NCI-H345 treated with DMSO at 0.1 percent for 48 hours (cell line): ENCODE measurements at regions not wholly inside any gene's neighbourhood (a gene's known extent, or its start where the extent isn't known, plus 50 kb on each side); places are given as distances from the start of the nearest gene placed in this dataset.

Experiments used
- DNase-seq: peaks from one replicate; lab custom pipeline; 2025; ENCODE audit not compliant: unreplicated experiment; lab: John Stamatoyannopoulos, UW

DNA sequence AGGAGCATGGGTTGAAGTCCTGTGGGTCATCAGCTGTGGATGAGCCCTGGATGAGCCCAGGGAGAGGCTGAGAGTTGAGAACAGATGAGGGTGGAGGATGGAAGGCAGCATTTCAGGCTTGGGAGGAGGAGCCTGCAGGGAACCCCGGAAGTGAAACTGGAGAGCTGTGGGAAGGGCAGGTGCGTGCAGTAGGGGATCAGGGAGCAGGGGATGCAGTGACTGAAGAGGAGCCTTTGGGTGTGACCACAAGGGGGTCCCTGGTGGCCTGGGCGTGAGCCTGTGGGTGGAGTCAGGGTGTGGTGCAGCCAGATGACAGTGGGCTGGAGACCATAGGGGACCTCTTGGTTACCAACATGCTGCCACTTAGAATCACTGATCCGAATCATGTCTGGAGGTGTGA, 115.5 kb downstream of the PAPOLA start:
- no peak for DNase-seq

DNA sequence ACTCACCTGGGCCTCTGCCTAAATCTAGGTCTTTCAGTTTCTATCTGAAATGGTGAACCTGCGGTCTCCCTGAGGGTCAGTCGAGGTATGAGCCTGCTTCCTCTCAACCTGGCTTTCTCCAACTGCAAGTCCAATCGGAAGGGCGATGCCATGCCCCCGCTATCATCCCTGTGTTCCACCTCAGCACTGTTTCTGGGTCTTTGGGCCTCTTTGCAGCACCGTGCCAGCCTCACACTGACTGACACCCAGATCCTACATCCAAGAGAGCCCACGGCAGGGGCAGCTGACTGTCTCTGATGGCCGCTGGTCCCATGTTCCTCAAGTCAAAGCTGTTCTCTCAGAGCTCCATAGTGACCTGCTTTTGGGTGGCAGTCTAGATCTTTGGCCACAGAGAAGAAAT, 120.7 kb downstream of the PAPOLA start:
- no peak for DNase-seq

DNA sequence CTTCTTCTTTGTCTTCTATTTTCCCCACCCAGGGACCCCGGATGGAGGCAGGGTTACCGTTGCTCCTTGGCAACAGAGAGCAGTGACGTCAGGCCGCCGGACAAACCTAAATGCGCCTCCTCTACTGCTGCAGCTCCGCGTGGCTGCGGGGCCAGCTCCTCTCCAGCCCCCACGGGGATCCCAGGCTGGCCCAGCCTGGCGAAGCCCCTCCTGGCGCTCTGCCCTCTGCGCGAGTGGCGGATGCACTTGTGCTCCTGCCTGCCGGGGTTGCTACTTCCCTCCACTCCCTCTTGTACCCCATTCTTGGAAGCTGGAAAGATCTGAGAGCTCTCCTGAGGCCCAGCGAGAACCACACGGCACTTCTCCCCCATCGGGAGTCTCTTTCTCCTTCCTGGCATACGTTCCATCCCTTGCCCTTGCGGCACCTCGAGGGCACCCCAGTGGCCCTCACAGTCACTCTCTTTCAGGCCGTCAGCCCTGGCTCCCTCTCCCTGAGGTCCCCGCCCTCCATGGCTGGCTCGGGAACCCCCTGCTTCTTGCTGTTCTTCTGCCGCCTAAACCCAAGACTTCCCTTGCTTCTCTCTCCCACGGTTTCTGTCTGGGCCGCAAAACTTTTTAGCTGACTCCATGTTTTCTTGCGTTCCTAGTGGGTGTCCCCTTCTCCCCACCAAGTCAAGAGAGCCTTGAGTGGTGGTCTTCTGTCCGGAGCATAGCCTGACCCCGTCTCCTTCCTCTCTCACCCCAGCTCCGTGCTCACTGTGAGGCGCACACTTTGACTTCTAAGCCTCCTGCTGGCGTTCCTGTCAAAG, 121.7 kb downstream of the PAPOLA start:
- no peak for DNase-seq

DNA sequence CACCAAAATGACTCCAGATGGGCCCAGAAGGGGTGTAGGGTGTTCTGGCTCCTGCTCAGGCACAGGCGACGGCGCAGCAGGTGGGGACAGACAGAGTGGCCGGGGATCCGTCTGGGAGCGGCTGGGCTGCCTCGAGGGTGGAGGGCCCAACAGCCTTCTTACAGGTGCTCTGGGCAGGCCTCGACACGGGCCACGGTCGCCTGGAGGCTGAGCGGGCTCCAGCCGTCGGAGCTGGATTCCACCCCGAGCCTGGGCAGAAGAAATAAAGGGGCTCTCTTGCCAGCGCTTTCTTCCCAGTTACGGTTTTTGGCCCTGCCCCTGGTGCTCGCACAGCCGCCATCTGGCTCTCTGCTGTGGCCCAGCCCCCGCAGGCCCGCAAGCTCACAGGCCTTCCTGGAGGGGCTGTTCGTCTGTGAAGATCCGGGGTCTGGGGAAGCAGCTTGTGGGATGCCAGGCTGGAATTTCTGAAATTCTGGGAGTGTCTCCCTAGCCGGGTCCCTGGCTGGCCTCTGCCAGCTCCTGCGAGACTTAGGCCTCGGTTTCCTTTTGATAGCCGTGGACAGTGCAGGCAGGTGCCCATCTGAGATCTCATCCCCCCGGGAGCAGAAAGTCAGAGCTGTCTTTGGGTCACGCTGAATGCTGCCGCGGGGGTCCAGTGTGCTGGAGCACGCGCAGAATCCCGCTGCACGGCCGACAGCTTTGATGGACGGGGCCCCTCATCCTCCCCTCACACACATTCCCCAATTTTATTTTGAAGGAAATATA, 122.7 kb downstream of the PAPOLA start:
- no peak for DNase-seq

DNA sequence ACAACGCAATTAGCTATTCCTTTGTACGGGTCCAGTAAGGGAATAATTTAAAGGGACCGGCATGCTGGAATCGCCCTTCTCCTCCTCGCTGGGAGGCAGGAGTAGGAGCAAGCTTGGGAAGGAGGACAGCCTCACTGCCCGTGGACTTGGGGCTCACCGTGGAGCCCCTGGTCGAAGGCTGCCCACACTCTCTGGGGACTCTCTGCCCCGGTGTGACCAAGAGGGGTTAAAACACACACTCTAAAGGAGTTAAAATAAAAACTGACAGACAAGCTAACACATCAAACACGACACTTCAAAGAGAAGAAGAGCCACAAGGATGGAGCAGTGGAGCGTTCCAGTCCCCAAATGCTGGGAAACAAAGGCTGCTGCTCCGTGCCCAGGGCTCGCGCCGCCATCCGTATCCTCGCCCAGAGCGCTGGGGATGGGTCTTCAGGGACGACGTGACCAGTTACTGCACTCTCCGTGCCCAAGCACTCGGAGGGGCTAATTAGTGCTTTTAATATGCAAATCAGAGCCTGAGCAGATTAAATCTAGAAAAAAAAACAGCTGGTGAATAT, 123.3 kb downstream of the PAPOLA start:
- DNase-seq = no peak

DNA sequence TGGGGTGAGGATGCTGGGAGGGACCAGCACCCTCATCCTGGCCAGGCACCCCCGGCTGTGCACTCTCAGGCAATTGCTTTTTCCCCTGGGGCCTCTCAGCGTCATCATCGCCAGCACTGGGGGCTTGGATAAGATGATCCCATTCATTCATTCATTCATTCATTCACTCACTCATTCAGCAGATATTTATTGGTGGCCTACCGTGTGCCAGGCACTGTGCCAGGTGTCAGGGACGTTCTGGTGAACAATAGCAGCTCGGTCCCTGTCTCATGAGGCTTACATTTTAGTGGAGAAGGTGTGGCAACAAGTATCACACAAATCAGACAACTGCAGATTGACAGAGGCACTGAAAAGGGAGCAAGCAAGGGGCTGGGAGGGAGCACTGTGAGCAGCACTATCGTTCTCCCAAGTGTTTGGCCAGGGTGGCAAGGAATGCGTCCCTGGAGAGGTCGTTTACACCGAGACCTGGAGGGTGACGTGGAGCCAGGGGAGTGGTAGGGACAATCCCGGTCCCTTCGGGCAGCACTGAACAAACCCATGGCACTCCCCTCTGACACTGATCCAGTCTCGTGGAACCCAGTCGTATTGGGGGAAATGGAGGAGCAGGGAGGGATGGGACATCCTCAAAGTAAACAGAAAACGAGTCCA, 124.1 kb downstream of the PAPOLA start:
- DNase-seq = no peak

DNA sequence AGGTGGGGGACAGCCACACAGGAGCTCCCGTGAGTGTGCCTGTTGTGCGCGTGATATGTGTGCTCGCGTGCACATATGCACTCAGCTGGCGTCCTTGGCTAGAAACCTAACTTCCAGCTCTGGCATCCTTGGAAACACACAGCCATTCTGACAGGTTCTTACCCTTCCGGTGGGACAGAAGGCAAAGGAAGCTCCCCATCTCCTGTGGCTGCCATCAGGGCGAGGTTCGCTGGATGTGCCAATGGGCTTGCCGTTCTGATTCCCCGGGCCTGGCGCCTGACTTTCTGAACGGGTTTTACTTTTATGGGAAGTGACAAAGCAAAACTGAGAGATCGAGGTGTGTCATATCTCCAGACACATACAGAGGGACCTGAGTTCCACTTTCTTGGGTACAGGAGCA, 124.7 kb downstream of the PAPOLA start:
- DNase-seq = no peak

DNA sequence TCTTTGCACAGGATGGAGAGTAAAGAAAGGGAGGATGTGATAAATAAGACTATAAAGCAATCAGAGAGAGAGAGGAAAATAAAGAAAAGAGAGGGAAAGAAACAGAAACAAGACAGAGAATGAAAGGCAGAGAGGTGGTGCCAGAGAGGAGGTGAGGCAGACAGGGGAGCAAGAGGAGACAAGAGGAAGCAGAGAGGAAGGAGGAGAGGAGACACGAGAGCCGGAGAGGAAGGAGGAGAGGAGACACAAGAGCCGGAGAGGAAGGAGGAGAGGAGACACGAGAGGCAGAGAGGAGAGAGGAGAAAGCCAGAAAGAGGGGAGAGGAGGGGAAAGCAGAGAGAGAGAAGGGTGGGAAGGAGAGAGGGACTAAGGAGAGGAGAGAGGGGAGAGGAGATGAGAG, 125.2 kb downstream of the PAPOLA start:
- no peak for DNase-seq

DNA sequence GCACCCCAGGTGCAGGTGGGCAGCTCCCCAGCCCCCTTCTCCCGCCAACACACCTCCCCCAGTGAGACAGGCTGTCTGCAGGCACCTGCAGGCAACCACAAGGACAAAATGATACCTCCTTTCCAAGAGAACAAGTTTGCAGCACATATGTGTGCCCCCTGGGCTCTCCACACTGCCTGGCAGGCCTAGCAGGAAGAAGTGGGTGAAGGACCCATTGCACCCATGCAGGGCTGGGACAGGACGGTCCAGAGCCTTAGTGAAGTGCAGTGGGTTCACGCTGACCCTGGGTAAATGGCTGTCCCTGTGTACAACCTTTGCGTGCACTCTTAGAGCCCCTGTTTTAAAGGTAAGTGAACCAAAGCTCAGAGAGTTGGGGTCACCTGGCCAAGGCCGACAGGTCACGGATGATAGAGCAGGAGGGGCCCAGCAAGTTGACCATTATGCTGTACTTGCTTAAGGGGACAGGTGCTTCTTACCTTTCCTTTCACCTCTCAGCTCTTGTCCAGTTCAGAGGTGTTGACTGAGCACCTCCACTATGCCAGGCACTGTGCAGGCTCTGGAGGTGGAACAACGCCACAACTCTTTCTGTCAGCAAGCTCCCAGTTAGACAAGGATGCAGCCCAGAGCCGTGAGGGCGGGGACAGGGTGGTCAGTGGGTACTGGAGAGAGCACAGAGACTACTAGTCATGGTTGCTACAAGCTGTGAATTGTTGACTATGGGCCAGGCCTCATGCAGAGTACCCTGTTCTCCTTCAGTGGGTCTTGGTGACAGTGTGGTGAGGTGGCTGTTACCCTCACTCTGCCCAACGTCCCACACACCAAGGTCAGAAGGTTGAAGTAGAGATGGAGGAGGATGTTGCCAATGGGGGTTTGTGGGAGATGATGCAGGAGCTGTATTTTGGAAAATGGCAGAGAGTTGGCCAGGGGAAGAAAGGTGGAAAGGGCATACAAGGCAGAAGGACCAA, 125.9 kb downstream of the PAPOLA start:
- no peak for DNase-seq

DNA sequence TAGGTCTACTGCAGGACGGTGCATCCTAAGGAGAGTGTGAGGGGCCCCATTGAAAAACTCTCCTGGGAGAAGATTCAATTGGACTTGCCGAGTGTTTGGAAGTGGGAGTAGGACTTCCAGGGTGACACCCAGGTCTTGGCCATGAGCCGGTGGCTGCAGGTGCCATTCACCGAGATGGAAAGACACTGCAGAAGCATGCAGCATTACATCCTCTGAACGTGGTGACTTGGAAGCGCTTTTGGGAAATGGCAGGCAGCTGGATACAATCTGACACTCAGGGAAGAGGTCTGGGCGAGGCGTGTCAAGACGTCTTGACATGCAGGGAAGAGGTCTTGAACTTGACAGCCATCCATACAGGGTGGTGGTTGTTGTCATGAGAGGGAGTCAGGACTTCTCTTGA, 126.9 kb downstream of the PAPOLA start:
- no peak for DNase-seq

DNA sequence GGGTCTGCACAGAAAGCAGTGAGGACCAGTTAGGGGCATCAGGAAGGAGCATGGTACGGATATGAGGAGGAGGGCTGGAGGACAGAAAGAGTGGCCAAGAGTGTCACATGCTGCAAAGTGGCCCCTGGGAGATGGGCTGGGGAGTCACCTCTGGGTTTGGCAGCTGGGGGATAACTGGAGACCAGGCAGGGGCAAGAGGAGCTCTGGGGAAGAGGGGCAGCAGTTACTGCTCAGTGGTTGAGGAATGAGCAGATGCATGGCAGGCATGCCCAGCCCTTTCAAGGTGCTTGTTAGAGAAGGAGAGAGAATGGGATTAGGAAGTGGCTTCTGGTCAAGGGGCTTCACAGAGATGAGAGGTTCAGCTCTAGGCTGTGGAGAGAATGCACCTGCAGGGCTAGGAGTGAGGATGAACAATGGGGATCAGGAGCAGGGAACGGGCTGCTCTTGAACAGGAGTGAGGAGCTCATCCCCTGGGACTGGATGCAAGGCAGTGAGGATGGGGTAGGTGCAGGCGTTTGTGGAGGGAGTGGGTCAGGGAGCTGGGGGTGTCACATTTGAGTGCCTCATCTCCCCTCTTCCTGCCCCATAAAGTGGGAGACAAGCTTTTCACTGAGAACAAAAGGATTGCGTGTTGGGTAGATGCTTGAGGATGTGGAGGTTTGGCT, 127.5 kb downstream of the PAPOLA start:
- no peak for DNase-seq

DNA sequence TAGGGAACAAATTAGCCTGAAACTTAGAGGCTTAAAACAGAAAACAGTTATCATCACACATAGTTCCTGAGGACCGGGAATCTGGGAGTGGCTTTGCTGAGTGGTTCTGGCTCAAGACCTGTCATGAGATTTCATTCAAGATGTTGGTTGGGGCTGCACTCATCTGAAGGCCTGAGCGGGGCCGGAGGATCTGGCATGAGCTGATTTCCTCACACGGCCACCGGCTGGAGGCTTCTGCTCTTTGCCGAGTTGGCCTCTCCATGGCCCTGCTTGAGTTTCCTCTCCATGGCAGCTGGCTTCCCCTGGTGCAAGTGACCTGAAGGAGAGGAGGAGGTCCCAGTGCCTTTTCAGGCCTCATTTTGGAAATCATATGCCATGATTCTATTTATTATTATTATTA, 128.1 kb downstream of the PAPOLA start:
- DNase-seq = no peak

DNA sequence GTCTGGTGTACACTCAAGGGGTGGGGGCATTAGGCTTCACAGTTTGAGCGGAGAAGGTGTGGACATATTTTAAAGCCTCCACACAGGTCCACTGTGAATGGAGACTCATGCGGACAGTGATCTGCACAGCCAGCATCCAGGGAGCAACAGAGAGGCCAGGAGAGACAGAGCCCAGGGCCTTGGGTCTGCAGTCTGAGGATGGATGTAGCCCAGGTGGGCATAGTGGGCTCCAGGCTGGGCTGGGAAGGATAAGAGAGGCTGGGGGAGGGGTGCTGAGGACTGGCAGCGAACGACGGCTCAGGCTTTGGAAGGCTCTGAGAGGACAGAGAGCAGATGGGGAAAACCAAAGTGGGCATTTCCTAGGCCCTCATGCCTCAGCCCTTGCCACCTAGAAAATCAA, 128.8 kb downstream of the PAPOLA start:
- no peak for DNase-seq

DNA sequence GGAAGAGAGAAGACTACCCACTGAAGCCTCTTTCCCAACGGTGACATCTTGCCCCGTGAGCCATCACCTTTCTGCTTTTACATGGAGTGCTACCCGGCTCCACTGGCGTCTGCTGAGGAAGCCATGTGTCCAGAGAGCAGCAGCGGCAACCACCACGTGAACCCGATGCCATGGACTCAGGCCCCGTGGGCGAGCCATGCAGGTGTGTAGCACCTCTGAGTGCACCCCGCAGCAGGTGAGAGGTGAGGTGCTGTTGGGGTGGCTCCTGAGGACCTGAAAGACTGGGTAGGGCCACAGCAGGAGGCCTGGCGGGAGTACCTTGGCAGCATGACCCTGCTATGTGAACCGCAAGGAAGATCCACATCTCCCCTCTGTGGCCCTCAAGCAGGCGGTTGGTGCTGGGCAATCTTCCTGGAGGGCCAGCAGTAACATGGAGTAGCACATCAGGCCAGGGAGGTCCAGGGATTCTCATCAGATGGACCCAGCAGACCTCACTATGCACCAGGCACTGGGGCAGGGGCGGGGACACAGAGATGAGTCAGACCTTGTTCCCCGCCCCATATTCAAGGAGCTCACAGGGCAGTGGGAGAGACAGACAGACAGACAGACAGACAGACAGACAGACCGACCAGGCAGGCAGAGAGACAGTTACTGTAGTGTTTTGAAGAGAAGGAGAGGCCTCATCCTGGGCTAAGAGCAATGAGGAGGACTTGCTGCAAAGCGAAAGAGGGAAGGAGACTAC, 129.6 kb downstream of the PAPOLA start:
- no peak for DNase-seq

DNA sequence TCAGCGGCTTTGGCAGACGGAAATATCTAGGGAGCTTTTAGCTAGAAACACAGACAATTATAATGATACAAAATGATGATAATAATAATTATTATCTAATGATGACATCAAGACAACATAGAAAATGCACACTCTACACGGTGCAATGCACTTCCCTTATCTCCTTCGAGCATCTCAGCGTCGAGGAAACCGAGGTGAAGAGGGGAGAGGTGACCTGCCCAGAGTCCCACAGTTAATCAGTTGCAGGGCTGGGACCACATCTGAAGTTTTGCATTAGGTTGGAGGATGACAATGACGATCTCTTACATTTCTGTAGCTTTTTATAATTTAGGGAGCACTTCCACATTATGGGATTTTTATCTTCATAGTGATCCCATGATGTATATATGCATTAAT, 130.2 kb downstream of the PAPOLA start:
- DNase-seq = no peak

DNA sequence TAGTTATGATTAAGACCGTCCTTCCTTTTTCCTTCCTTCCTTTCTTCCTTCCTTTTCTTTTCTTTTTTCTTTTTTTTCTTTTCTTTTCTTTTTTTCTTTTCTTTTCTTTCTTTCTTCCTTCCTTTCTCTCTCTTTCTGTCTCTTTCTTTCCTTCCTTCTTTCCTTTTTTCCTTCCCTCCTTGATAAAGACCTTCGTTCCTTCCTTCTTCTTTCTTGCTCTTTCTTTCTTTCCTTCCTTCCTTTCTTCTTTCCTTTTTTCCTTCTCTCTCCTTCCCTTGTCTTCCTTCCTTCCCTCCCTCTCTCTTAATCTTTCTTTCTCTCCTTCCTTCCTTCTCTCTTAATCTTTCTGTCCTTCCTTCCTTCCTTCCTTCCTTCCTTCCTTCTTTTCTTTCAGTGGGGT, 130.9 kb downstream of the PAPOLA start:
- no peak for DNase-seq

DNA sequence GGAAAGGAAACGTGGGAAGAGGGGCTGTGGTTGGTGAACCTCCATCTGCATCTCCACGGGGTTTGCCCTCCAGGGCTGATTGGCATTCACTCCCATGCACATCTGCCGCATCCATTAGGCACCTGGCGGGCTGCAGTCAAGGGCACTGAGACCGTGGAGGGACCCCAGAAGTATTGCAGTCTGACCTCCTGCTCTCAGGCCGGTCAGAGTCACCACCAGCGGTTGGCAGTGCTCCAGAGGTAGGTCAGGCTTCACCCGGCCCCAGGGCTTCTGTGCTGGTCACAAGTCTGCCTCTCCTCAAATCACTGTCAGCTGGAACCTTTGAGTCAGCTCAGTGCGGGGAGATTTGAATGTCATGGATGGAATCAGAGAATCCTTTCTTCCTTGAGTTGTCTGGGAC, 132.3 kb downstream of the PAPOLA start:
- DNase-seq = no peak

DNA sequence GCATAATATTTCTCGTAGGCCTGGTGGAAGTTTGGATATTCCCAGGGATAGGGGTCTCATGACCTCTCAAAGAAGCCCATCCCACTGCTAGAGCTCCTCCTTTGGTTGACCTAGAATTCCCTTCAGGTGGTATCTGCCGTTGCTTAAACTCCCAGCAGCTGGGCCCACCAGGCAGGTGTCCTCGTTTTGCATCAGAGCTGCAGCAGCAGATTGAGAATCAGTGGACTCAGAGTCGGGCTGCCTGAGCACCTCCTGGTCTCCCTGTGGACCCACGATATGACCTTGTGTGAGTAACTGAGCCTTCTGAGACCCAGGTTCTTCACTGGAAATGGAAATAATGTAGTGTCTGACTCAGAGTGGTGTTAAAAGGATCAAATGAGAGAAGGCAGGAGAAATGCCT, 132.7 kb downstream of the PAPOLA start:
- no peak for DNase-seq

DNA sequence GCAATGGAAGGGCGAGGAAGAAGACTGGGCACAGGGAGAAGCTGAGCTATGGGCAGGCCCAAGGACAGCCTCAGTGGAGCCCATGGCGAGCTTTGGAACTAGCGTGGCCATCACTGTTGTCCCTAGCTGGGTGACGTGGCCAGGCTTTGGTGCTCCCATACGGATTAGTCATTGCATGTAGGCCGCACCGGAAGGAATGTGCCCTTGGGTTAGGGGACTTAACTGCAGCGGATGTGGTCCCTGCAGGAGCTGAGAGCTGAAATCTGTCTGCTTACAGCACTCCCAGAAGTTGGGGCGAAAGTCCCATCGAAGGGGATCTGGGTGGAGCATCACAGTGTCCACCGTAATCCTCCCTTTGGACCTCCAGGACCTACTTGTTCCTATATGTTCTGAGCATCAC, 133.7 kb downstream of the PAPOLA start:
- no peak for DNase-seq
